Activated CD4-positive, alpha-beta T cell treated with anti-CD3 and anti-CD28 coated beads, Interleukin-2, amount 50 U/mL, for 48 hours (primary cell): ENCODE measurements at regions not wholly inside any gene's neighbourhood (a gene's known extent, or its start where the extent isn't known, plus 50 kb on each side); places are given as distances from the start of the nearest gene placed in this dataset.

ENCODE experiments used
- DNase-seq, 2 experiments: peaks; one replicate each; pipeline ENCODE4 v3.0.0-alpha.2; 2020

DNA sequence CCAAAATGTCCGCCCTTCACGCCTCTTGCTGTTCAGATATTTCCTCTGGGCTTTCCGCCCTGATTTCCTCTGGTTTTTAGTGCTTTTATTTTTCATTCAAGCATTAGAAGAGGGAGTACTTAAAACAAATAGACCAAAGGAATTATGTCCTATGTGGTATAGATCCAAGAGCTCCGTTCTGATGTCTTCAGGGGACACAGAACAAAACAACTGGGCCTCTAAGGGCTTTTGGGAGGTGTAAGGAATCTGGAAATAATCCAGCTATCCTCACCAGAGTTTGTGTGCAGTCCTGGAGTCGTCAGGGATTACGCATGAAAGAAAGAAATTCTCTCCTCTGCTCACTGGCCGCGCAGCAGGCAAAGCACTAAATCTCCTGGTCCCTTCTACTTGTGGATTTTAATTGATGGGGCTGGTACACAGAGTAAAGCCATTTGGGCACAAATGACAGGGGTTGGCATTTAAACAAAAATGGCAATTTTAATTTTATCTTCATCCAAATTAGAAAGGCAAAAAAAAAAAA, 999.2 kb downstream of the ADGRL3 start:
- DNase-seq = no peak

GRCh38 chr4:62196338-62196737, 996.2 kb downstream of the ADGRL3 start:
- no peak for DNase-seq

DNA sequence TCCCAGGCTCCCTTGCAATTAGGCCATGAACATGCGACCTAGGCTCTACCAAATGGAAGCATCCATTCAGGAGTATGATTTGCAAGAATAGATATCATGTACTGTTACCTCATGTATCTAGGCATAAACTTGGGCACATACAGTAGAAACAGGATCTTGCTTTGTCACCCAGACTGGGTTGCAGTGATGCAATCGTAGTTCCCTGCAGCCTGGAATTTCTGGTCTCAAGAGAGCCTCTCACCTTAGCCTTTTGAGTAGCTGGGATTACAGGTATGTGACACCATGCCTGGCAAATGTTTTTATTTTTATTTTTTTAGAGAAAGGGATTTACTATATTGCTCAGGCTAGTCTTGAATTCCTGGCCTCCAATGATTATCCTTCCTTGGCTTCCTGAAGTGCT, 994.2 kb downstream of the ADGRL3 start:
- DNase-seq = no peak

- no peak for DNase-seq
Measured at GRCh38 chr4:62193761-62194160, 993.6 kb downstream of the ADGRL3 start.

DNA sequence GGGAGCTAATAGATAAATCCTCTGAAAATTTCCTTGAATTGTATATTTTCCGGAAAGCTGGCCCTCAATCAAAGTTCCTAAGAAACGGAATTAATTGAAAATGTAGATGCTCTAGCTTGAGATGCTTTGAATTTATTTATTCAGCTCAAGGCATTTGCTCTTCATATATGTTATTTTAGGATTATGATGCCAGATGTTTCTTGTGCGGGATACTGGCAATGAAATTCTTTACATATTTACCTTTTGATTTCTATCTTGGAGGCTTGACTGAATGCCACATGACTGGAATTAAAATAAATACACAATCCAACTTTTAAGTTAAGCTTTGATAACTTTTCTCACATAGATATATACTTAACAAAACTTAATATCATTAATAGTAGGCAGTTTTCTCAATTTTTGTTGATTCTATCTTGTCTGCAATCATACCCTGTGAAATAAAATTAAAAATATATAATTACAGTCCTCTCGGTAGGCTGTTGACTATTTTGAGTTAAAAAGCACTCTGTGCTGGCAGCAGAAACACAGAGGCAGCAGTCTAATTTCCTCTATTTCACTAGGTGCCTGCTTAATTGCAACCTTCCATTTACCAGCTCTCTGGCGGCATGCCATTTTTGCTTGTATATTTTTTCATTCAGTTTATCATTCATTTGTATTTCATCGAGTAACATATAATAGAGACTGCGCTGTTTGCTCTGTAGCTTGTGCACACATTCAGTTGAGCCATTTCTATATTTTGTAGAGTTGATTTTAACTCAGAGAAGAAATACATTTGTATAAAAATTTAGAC, 991.5 kb downstream of the ADGRL3 start:
- DNase-seq = no peak

DNA sequence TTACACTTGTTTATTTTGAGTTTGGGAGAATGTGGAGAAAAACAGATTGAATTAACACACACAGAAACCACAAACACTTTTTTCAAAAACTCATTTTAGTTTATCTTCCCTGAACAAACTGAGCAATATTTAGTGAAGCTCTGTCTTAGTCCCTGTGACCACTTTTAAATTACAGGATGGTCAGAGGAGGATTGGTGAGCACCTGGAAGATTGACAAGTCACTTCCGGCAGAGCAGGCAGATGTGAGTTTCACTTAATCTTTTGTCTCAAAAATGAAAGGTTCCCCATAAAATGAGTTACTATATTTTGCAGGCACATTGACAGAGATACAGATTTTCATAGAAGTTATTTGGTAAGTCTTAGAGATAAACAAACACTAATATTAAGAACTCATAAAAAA, 970.1 kb downstream of the ADGRL3 start:
- DNase-seq = no peak

- no peak for DNase-seq
Measured at GRCh38 chr4:62168681-62169080, 968.6 kb downstream of the ADGRL3 start.

DNA sequence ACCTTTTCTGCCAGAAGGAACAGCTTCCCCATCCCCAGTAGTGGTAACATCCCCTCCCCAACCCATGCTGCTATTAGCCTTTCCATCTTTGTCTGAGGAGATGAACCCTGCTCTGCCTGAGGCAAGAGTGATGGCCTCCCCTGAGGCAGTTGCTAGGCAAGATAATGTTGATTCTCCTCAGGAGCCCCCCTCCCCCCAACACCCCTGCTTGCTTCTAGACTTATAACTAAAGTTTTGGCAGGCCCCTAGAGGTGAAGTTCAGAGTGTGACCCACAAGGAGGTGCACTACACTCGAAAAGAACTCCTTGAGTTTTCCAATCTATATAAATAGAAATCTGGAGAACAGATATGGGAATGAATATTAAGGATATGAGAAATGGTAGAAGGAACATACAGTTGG, 962.5 kb downstream of the ADGRL3 start:
- no peak for DNase-seq

DNA sequence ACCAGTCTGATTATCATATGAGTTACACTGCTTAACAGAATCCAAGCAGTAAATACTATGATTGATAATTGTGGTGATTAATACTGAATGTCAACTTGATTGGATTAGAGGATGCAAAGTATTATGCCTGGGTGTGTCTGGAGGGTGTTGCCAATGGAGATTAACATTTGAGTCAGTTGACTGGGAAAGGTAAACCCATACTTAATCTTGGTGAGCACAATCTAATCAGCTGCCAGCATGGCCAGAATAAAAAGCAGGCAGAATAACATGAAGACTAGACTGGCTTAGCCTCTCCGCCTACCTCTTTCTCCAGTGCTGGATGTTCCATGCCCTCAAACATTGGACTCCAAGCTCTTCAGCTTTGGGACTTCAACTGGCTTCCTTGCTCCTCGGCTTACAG, 961.3 kb downstream of the ADGRL3 start:
- DNase-seq = no peak

GRCh38 chr4:62159876-62160275, 959.8 kb downstream of the ADGRL3 start:
- DNase-seq = no peak

DNA sequence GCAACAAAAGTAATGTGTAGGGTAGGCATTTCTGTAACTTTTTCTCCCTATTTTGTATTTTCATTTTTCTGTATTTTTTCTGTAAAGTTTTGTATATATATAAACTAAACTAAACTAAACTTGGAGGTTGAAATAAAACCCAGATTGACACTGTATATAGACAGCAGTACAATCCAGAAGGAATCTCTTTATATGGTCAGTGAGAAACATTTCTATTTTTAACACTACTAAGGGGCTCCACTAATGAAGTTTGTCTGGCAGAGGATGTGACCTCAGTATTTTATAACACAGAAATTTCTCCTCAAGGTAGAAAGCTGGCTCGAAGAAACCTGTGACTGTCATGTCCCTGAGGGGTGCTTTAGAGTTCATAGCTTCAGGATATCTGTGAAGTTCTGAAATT, 959.2 kb downstream of the ADGRL3 start:
- DNase-seq = no peak

DNA sequence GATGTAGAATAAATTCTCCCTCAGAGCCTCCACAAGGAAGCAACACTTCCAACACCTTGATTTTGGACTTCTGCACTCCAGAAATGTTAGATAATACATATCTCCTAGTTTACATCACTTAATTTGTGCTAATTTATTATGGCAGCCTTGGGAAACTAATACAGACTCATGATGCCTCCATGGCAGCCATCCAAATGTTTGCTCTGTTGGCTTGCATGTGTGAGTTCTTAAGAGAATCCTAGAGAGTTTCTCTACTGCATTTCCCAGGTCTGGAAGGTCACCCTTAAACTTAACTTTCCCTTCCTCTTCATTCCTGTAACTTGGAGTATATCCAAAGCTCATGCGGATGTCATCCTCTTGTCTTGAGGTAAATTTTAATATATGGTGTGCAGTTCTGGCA, 956.1 kb downstream of the ADGRL3 start:
- DNase-seq = no peak

GRCh38 chr4:62145276-62145675, 945.1 kb downstream of the ADGRL3 start:
- DNase-seq = no peak

GRCh38 chr4:62144431-62144830, 944.3 kb downstream of the ADGRL3 start:
- no peak for DNase-seq

GRCh38 chr4:62135565-62136156, 935.5 kb downstream of the ADGRL3 start:
- DNase-seq = no peak

- DNase-seq = no peak
Measured at GRCh38 chr4:62133977-62134376, 933.9 kb downstream of the ADGRL3 start.

- DNase-seq = no peak
Measured at GRCh38 chr4:62133101-62133897, 933.2 kb downstream of the ADGRL3 start.

DNA sequence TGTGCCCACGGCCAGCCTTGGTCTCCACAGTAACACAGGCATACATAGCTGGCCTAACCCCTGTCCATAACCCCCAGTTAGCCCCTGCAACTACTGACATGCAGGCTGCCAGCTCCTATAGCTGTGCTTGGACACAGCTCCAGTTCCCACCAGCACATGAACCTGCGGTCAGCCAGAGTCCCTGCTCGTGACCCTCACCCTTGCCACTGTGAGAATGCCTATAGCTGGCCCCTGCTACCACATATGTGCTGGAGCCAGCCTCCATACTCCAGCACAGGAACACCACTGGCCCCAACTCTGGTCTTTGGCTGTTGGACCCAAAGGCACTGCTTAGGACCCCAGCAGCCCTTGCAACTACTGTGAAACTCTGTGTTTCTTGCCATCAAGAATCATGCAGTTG, 930.9 kb downstream of the ADGRL3 start:
- no peak for DNase-seq

GRCh38 chr4:62130637-62131036, 930.5 kb downstream of the ADGRL3 start:
- no peak for DNase-seq

- DNase-seq = no peak
Measured at GRCh38 chr4:62130230-62130629, 930.1 kb downstream of the ADGRL3 start.
